Mucosa of descending colon (tissue), 3 donors: ENCODE measurements at regions not wholly inside any gene's neighbourhood (a gene's known extent, or its start where the extent isn't known, plus 50 kb on each side); places are given as distances from the start of the nearest gene placed in this dataset.

Experiments used
- ATAC-seq: fragments of 200-7000 bp; cut with Tn5 transposase; one replicate; pipeline ENCODE4 v1.9.1; 2020; ENCODE audit warnings: mild to moderate bottlenecking, moderate library complexity
- DNase-seq, 3 donors: peaks; one replicate each; pipeline ENCODE4 v3.0.0-alpha.2; 2020
- H3K36me3 ChIP-seq: fragments of 200-600 bp; one replicate; pipeline ENCODE4 v1.8.0; 2021; ENCODE audit warnings: low read depth, mild to moderate bottlenecking
- H3K4me1 ChIP-seq: fragments of 200-600 bp; one replicate; pipeline ENCODE4 v1.8.0; 2021; ENCODE audit warnings: low read depth, mild to moderate bottlenecking
- H3K4me3 ChIP-seq: fragments of 200-600 bp; one replicate; pipeline ENCODE4 v1.8.0; 2021; ENCODE audit warnings: mild to moderate bottlenecking
- H3K9me3 ChIP-seq: fragments of 200-600 bp; one replicate; pipeline ENCODE4 v1.8.0; 2021; ENCODE audit warnings: mild to moderate bottlenecking
- intact Hi-C, 2 donors: fragments of 100-400 bp; cut with DNase I in 1 of 2; cut with micrococcal nuclease in 1 of 2; formaldehyde crosslinking; loops; one replicate each; pipeline versions ENCODE4 v1.11.0 to v1.11.1; 2022; cut with DNase I, micrococcal nuclease
- TF ChIP-seq, protein P1 (sequence below): fragments of 200-600 bp; IDR thresholded peaks from one replicate; pipeline ENCODE4 v1.8.0; 2022; ENCODE audit warnings: antibody characterized with exemption, mild to moderate bottlenecking
- donor health status: DM: no; HTN: no; CAD: no; lungs with moderate emphysema.
- donor health status: DM: no; HTN: no; CAD: no.
- donor health status: DM: no; HTN: yes; CAD: no.

DNA sequence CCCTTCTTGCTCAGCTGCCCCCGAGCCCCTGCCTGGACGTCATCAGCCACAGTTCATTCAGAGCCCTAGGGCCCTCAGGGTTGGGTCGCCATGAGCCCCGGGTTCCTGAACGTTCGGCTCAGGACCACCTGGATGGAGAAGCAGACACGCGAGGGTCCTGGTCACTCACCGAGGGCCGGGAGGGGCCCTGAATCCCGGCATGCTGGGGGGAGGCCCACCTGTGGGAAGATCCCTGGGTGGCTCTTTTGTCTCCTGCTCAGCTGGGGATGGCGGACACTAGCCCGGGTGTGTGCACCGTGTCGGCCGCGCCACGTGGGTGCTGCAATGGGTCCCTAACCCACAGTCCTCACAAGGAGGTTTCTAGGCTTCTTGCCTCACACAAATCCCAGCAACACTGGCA, 78.1 kb upstream of the TTC34 start:
- DNase-seq = no peak
- Histone ChIP-seq H3K36me3 (no peaks in the 10 kb centered on the region), H3K4me1 (no peaks in the 10 kb centered on the region), H3K9me3 (no peaks in the 10 kb centered on the region), H3K4me3 (no peak overlapping the region)
- TF ChIP-seq, protein P1, sequence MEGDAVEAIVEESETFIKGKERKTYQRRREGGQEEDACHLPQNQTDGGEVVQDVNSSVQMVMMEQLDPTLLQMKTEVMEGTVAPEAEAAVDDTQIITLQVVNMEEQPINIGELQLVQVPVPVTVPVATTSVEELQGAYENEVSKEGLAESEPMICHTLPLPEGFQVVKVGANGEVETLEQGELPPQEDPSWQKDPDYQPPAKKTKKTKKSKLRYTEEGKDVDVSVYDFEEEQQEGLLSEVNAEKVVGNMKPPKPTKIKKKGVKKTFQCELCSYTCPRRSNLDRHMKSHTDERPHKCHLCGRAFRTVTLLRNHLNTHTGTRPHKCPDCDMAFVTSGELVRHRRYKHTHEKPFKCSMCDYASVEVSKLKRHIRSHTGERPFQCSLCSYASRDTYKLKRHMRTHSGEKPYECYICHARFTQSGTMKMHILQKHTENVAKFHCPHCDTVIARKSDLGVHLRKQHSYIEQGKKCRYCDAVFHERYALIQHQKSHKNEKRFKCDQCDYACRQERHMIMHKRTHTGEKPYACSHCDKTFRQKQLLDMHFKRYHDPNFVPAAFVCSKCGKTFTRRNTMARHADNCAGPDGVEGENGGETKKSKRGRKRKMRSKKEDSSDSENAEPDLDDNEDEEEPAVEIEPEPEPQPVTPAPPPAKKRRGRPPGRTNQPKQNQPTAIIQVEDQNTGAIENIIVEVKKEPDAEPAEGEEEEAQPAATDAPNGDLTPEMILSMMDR = no peak
- intact Hi-C loops = no loop called here
- no peak for ATAC-seq

DNA sequence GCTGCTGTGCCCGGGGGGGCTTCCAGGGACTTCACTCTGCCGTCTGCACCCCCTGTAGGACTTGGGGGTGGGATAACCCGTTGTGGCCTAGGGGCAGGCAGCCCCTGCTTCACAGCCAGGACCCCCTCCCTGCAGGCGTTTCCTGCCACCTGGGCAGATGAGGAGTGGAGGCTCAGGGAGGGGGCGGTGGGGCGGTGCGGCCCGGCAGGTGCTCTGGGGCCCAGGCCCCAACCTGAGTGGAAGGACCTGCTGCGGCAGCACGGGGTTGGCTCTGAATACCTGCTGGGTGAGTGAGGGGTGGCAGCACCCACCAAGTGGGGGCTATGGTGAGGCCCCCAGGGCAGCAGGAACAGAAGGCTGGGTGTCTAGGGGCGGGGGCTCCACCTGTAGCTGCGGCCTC, 78.6 kb upstream of the TTC34 start:
- no peaks in the 10 kb centered on the region for H3K36me3 ChIP-seq
- TF ChIP-seq, protein P1 = no peak
- DNase-seq = no peak
- H3K9me3 ChIP-seq = no peaks in the 10 kb centered on the region
- ATAC-seq = no peak
- intact Hi-C loops = no loop called here
- no peaks in the 10 kb centered on the region for H3K4me1 ChIP-seq
- no peak overlapping the region for H3K4me3 ChIP-seq

DNA sequence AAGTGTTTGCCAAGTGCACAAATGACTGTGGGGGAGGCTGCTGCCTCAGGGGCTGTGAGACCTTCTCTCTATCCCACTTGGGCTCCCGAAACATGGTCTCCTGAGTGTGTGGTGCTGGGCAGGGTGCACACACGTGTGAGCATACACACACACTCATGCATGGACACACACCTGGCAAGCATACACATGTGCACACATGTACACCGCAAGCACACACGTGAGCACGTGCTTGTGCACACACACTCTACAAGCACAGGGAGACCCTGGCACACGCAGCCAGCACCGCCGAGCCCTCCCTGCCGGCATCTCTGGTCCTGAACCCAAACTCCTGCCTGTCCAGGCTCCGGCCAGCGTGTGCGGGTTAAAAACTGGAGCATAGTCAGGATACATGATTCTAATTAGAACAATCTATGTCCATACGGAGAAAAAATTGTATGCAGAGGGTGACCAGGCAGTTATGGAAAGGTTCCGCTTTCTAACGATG, 79.4 kb upstream of the TTC34 start:
- Histone ChIP-seq H3K36me3 (no peaks in the 10 kb centered on the region), H3K9me3 (no peaks in the 10 kb centered on the region), H3K4me3 (no peak overlapping the region), H3K4me1 (no peaks in the 10 kb centered on the region)
- TF ChIP-seq, protein P1 = no peak
- DNase-seq (no peak), ATAC-seq (no peak)
- intact Hi-C loops = no loop called here

DNA sequence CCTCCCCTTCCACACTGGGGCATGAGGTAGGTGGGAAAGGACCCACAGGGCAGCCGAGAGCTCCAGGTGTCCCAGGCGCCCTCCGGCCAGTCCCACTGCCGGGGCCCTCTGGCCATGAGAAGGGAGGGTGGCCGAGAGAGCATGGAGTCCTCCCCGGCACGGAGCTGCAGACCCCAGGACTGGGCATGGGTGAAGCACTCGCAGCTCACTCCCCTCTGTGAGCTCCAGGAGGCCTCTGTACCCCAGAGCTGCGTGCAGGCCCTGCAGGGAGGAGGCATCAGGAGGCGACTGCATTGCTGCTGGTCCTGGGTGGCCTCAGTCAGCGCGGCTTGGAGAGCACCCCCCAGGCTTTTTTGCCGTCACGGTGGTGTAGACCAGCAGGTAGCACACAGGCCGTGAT, 80.1 kb upstream of the TTC34 start:
- H3K4me1 ChIP-seq = no peaks in the 10 kb centered on the region
- no peak for ATAC-seq
- DNase-seq = no peak
- intact Hi-C loops = no loop called here
- TF ChIP-seq, protein P1 = no peak
- H3K4me3 ChIP-seq = no peak overlapping the region
- no peaks in the 10 kb centered on the region for H3K36me3 ChIP-seq
- H3K9me3 ChIP-seq = no peaks in the 10 kb centered on the region

DNA sequence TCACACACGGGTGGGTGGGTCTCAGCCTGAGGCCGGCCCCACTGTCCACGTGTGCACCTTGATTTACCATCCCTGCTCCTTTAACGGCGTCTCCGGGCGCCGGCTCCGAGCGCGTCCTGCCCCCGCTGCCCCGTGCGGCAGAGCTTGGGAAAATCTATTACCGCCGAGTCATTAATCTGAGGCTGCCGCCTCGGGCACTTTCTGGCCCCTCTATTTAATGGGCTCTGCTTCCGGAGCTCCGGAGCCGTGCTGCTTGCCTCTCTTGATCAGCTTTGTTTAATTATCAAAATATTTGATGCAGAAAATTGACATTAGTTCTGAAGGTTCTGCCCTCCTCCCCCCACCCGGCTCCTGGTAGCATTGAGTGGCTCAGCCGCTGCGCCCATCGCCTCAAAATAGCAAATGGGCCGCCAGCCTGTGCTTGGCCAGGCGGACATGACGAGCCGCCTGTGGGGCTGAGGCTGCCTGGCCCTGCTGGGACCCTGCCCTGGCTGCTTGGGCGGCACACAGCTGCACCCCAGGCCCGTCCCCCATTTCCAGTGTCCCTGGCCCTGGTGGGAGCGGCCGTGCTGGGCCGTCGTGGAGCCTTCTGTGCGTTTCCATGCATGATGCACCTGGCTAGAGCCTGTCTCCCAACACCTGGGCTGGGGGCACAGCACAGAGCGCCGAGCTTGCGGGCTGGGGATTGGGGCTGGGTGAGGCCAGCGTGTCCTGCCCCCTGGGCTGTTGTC, 81.6 kb upstream of the TTC34 start:
- ATAC-seq (no peak), DNase-seq (no peak)

More for the DNA sequence above, 81.6 kb upstream of the TTC34 start:
- no peaks in the 10 kb centered on the region for H3K36me3 ChIP-seq
- no peak overlapping the region for H3K4me3 ChIP-seq
- H3K4me1 ChIP-seq = no peaks in the 10 kb centered on the region
- intact Hi-C loops = no loop called here
- H3K9me3 ChIP-seq = no peaks in the 10 kb centered on the region
- TF ChIP-seq, protein P1 = no peak
